Thoracic aorta (tissue), 2 donors: ENCODE measurements at regions not wholly inside any gene's neighbourhood (a gene's known extent, or its start where the extent isn't known, plus 50 kb on each side); places are given as distances from the start of the nearest gene placed in this dataset.

Experiments used
- ATAC-seq: fragments of 150-250 bp; one replicate; pipeline ENCODE4 v1.8.0; 2017; ENCODE audit warnings: low read depth; ENCODE audit not compliant: insufficient number of reproducible peaks, low FRiP score
- DNase-seq: peaks from one replicate; pipeline ENCODE4 v3.0.0-alpha.2; 2020; ENCODE audit warnings: low spot score
- H3K27ac ChIP-seq, 2 donors: fragments of 200-600 bp; sonication (generic); 1 replicate in 1 of 2; 2 replicates in 1 of 2; pipeline ENCODE4 v1.5.1; 2016; ENCODE audit warnings: mild to moderate bottlenecking in 2 of 2, moderate library complexity in 2 of 2
- H3K27me3 ChIP-seq: fragments of 200-600 bp; sonication (generic); replicated peaks from 2 replicates; pipeline ENCODE4 v1.6.0; 2016; ENCODE audit warnings: mild to moderate bottlenecking; ENCODE audit not compliant: insufficient read depth
- H3K36me3 ChIP-seq: fragments of 200-600 bp; sonication (generic); one replicate; pipeline ENCODE4 v1.5.1; 2016
- H3K4me1 ChIP-seq, 2 donors: fragments of 200-600 bp; sonication (generic); 1 replicate in 1 of 2; 2 replicates in 1 of 2; pipeline versions ENCODE4 v1.5.1 to v1.6.0; 2016; ENCODE audit warnings: low read depth in 2 of 2, mild to moderate bottlenecking in 1 of 2; ENCODE audit not compliant: control insufficient read depth in 1 of 2
- H3K4me3 ChIP-seq: fragments of 200-600 bp; sonication (generic); 2 replicates; pipeline ENCODE4 v1.5.1; 2016; ENCODE audit warnings: mild to moderate bottlenecking
- H3K9me3 ChIP-seq: fragments of 200-600 bp; sonication (generic); 2 replicates; pipeline ENCODE4 v1.5.1; 2016
- TF ChIP-seq, protein P1 (sequence below): fragments of 200-600 bp; sonication (generic); IDR thresholded peaks from one replicate; pipeline ENCODE4 v1.5.1; 2019; ENCODE audit warnings: antibody characterized with exemption

DNA sequence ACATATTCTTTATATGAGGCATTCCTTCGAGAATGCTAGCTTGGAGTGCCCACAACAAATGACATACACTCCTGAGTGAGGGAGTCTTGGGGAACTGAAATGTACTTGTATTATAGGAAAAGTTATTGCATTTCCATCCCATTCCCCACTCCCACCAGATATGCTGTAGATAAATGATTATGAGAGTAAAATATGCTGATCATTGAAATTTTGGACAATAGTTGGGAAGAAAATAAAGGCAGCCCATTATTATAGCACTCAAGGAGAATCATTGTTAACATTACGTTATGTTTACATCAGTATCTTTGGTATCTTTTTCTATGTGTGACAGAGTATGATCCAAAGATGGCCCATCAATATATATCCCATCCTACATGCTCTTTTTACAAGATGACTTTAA is 194.4 kb downstream of the GATA3 start:
- Histone ChIP-seq H3K27ac (no peak overlapping the region), H3K4me3 (no peak overlapping the region), H3K36me3 (no peaks in the 10 kb centered on the region), H3K27me3 (no peaks in the 10 kb centered on the region), H3K4me1 (no peaks in the 10 kb centered on the region), H3K9me3 (no peaks in the 10 kb centered on the region)
- TF ChIP-seq, protein P1, sequence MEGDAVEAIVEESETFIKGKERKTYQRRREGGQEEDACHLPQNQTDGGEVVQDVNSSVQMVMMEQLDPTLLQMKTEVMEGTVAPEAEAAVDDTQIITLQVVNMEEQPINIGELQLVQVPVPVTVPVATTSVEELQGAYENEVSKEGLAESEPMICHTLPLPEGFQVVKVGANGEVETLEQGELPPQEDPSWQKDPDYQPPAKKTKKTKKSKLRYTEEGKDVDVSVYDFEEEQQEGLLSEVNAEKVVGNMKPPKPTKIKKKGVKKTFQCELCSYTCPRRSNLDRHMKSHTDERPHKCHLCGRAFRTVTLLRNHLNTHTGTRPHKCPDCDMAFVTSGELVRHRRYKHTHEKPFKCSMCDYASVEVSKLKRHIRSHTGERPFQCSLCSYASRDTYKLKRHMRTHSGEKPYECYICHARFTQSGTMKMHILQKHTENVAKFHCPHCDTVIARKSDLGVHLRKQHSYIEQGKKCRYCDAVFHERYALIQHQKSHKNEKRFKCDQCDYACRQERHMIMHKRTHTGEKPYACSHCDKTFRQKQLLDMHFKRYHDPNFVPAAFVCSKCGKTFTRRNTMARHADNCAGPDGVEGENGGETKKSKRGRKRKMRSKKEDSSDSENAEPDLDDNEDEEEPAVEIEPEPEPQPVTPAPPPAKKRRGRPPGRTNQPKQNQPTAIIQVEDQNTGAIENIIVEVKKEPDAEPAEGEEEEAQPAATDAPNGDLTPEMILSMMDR: no peak
- DNase-seq (no peak), ATAC-seq (no peak)

DNA sequence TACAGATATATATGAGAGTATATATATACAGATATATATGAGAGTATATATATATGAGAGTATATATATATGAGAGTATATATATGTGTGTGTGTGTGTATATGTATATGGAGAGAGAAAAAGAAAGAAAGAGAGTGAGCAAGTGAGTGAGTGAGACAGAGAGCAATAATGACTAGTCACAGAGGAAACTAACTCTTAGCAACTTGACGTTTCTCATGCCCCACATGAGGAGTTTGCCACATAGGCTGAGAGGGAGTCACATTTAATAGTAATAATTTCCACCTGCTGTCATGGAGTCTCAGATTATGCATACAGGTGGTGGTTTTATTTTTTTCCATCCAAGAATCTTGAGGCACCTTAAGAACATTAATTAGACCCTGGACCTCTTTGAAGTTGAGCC is 199.9 kb downstream of the GATA3 start:
- ATAC-seq: no peak

DNA sequence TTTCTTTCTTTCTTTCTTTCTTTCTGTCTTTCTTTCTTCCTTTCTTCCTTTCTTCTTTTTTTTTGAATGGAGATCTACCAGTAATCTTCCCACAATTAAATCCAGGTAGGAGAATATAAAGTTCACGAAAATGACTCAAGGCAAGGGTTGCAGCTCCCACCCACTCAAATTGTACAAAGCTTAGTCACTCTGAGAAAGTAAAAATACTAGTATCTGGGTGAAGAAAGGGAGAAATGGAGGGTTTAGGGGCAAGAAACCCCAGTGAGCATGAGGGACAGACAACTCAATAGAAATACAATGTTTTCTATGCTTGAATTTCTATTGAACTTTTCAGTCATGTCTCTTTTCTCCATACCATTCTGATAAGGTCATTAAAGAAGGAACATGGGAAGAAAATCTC is 200.8 kb downstream of the GATA3 start:
- H3K4me3 ChIP-seq: no peak overlapping the region
- H3K9me3 ChIP-seq: no peaks in the 10 kb centered on the region
- H3K4me1 ChIP-seq: no peaks in the 10 kb centered on the region
- DNase-seq (no peak), ATAC-seq (no peak)
- H3K36me3 ChIP-seq: no peaks in the 10 kb centered on the region
- TF ChIP-seq, protein P1: no peak
- H3K27me3 ChIP-seq: no peaks in the 10 kb centered on the region
- no peak overlapping the region for H3K27ac ChIP-seq

More for the DNA sequence above, 199.9 kb downstream of the GATA3 start:
- no peak for DNase-seq
- no peaks in the 10 kb centered on the region for H3K9me3 ChIP-seq
- H3K36me3 ChIP-seq: no peaks in the 10 kb centered on the region
- H3K27ac ChIP-seq: no peak overlapping the region
- no peaks in the 10 kb centered on the region for H3K27me3 ChIP-seq
- H3K4me1 ChIP-seq: no peaks in the 10 kb centered on the region
- H3K4me3 ChIP-seq: no peak overlapping the region
- TF ChIP-seq, protein P1: no peak

DNA sequence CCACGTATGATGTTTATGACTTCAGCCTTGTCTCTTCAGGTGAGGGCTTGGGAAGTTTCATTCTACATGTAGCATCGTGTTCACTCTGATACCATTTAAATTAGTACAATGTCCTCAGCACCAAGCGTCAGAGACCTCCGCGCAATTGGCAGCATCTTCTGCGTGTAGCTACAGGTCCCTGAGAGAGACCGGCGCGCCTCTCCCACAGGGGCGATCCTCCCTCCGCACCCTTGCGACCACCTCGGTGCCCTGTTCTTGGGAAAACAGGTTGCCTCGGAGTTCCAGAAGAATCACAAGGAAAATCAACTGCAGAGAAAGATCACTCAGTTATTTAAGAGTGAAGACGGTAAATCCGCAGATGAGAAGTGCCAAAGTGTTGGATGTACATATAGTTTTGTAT is 206.2 kb downstream of the GATA3 start:
- Histone ChIP-seq H3K4me1 (no peaks in the 10 kb centered on the region), H3K27me3 (no peaks in the 10 kb centered on the region), H3K9me3 (no peaks in the 10 kb centered on the region), H3K36me3 (no peaks in the 10 kb centered on the region), H3K27ac (no peak overlapping the region), H3K4me3 (no peak overlapping the region)
- ATAC-seq (no peak), DNase-seq (no peak)
- TF ChIP-seq, protein P1: no peak

DNA sequence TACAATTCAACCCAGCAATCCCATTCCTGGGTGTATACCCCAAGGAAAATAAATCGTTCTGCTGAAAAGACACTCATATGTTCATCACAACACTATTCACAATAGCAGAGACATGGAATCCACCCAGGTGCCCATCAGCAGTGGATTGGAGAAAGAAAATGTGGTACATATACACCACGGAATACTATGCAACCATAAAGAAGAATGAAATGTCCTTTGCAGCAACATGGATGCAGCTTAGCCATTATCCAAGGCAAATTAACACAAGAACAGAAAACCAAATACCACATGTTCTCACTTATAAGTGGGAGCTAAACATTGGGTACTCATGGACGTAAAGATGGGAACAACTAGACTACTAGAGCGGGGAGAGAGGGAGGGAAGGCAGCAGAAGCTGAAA is 207.8 kb downstream of the GATA3 start:
- Histone ChIP-seq H3K9me3 (no peaks in the 10 kb centered on the region), H3K4me1 (no peaks in the 10 kb centered on the region), H3K4me3 (no peak overlapping the region), H3K27me3 (no peaks in the 10 kb centered on the region), H3K36me3 (no peaks in the 10 kb centered on the region), H3K27ac (no peak overlapping the region)
- TF ChIP-seq, protein P1: no peak
- ATAC-seq (no peak), DNase-seq (no peak)
